ENCODE measurements at regions not wholly inside any gene's neighbourhood (a gene's known extent, or its start where the extent isn't known, plus 50 kb on each side); places are given as distances from the start of the nearest gene placed in this dataset.

- DNase-seq: no peak
Measured at GRCh38 chr4:38489924-38490639, 173.9 kb upstream of the KLF3 start.

GRCh38 chr4:38490753-38491446, 173.1 kb upstream of the KLF3 start:
- no peak for DNase-seq

DNA sequence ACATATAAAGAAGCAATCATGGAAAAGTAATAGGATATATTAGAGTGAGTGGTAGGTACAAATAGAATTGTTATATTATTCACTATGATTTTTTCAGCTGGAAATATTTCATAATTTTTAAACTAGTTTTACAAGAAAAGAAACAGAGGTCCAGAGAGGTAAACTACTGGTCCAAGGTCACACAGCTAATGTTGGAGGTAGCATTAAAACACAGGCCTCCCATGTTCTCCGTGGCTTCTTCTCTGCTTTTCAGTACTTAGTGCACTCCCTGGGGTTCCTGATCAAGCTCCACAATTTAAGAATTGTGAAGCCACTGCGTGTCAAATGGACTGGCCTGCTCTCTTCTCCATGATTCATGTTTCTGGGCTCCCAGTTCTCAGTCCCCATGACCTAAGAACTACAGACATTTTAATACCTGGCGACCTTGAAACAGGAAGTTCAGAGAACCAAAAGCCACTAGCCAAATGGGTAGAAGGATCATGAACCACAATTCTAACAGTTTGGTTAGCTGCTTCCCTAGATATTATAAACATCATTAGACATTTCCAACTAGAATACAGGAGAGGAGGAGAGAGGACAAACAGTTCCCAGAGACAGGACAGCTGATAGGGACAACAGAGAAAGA, 172.0 kb upstream of the KLF3 start:
- DNase-seq: no peak

- DNase-seq: no peak
Measured at GRCh38 chr4:38493066-38493465, 170.9 kb upstream of the KLF3 start.

DNA sequence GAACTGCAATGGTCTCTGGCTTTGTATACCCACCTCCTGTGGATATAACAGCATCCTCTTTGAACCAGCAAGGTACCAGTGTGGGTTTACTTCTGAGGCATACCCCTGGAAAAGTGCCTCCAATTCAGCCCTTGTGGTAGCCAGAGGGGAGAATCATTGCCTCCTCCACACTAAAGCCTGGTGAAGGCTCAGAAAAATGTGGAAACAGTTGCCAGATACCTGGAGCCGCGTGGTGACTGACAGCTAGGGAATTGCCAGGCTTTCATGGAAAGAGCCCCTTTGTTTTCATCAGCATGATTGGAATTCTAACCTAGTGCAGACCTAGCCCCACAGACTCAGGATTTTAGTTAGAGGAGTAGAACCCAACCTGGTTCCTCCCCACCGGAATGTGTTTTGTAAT, 168.6 kb upstream of the KLF3 start:
- no peak for DNase-seq

- DNase-seq: no peak
Measured at GRCh38 chr4:38497121-38497520, 166.9 kb upstream of the KLF3 start.

DNA sequence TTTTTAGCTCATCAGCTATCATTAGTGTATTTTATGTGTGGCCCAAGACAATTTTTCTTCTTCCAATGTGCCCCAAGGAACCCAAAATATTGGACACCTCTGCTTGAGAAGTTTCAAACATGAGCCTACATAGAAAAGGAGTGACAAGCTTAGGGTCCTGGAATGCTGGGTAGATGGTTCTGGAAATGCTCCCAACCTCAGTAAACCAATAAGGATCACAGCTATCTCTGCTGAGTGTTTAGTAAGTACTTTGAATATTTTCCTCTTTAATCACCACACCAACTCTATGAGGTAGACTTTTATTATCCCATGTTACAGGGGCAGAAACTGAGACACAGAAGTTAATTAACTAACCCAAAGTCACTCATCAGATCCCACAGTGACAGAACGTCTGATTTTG, 164.9 kb upstream of the KLF3 start:
- DNase-seq: no peak

DNA sequence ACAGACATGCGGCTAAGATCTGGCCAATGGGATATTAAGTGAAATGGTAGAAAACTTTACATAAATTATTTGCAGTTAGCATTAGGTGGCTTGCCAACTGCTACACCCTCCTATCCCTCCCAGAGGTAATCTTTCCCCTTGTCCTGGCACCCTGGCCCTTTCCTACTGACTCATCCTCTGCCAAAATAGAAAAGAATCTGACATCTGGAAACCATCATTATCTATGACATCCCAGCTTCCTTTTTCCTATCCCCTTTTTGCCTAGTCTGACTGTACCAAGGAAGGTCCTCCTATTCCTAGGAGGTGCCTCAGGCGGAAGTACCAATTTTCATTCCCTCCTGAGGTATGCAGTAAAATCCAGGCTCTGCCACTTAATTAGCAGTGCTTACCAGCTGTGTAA, 163.6 kb upstream of the KLF3 start:
- DNase-seq: no peak

DNA sequence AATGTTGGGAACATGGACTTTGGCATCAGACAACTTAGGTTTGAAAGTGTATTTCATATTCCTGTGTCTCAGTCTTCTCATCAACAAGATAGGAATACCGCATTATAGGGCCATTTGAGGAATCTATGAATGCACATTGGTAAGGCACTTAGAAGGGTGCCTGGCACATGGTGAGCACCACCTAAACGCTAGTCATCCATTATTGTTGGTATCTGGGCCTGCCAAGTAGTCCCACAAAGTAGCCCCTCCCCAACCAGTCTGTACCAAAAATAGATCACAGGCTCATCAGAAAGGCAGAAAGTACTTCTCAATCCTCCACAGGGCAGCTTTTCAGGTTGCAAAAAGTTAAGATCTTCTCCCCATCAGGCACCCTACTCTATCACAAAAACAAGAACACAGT, 162.3 kb upstream of the KLF3 start:
- no peak for DNase-seq

- DNase-seq: peak; percentile 51
Measured at GRCh38 chr4:38503689-38504395, 160.2 kb upstream of the KLF3 start.

- DNase-seq: no peak
Measured at GRCh38 chr4:38504396-38504715, 159.6 kb upstream of the KLF3 start.

DNA sequence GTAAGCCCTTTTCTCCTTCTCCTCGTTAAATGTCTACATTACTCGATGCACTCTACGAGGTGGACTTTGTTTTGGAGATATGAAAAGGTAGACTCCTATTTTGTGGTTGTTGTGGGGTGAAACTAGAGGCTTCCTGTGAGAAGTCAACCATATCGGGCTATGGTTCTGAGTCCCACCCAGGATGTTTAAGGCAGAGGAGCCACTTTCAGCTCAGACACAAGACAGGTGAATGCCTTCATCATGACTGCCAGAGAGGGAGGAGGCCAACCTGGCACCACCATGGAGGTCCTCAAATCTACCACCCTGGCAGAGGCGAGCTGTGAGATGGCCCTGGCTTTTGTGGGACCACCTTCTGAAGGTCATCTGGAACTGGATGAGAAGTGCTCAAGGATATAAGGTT, 154.4 kb upstream of the KLF3 start:
- peak; percentile 66 for DNase-seq

- DNase-seq: no peak
Measured at GRCh38 chr4:38510201-38510600, 153.8 kb upstream of the KLF3 start.

DNA sequence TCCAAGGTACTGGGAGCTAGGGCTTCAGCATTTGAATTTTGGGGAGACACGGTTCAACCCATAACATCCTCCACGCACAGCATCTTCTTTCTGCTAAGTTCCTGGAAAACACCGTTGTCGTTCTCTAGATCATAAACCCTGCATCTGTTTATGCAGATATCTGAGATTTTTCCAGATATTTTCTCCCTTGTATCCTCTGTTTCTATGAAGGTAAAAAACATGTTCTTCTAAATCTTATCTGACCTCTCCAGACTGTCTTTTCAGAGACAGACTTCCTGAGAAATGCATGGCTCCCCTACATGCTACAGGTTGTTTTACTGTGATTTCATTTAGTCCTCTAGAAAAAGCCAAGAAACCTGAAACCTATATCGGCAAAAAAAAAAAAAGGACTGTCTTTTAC, 152.3 kb upstream of the KLF3 start:
- DNase-seq: no peak

GRCh38 chr4:38512840-38513239, 151.2 kb upstream of the KLF3 start:
- no peak for DNase-seq

DNA sequence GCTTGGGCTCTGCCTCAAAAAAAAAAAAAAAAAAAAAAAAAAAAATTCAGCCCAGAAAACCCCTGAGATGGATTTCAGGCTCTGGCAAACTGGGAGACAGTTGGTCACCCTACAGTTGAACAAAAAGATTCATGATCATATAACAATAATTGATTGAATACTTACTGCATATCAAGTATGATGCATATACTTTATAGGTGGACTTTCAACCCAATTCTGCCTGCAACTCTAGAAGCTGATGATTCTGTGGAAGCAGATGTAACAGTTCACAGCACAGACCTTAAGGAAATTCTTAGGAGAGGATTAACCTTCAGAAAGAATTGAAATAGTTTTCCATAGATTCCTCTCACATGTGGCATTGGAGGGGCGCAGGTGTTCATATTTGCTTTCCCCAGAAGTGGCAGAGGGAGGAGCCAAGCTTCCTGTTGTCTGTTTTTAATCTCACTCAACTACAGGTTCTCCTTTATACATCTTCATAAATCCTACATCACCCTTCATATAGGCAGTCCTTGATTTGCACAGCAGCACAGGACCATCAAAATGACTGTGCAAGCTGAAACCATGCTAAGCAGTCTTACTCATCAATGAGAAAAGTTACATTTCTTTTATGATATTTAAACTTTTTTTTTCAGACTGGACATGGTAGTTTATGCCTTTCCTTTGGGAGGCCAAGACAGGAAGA, 149.4 kb upstream of the KLF3 start:
- DNase-seq: peak; percentile 33

DNA sequence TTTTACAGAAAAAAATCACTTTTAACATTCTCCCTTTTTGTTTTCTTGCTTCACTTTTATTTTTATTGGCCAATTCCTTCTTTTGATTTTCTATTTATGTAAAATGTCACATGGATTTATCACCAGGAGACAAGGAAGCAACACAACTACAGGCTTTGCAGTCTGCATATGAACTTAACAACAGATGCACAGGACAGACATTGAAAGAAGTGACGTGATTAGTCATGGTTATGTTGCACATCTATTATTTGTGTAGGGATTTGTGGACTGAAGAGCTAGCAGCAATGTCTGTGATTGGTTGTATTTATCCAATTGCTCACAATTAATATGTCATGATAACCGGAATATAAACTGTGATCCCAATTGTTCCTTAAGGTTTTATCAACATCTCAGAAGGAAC, 147.8 kb upstream of the KLF3 start:
- DNase-seq: no peak

DNA sequence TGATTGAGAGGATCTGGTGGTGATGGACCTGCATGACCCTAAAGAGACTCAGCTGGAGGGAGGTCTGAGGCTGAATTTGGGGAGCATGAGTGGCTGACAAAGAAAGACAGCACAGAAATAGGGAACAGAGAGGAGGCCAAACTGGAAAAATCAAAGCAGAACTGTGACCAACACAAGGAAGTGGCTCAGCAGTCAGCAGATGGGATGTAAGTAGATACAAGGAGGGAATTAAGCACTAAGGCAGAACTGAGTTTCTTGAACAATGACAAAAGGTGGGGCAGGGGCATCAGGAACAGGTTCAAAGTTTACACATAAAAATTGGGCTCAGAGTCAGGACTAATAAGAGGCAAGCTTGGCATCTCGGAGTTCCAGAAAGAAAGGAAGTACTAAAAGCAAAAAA, 144.3 kb upstream of the KLF3 start:
- DNase-seq: no peak

DNA sequence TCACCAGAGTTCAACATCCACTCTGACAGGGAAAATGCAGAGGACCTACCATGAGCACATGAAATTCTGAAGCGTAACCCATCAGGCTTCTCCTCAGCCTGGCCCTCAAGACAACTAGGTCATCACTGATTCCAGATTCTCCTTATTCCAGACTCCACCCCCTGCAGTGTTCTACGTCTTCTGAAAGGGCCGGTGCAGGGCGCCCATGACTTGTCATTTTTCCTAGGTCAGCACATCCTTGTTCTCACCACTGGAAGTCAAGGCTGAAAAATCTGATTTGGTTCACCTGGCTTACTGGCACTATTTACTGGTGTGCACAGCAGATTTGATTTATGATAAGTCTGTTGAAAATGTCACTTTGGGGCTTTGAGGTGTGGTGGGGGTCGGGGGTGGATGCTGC, 140.9 kb upstream of the KLF3 start:
- DNase-seq: no peak

DNA sequence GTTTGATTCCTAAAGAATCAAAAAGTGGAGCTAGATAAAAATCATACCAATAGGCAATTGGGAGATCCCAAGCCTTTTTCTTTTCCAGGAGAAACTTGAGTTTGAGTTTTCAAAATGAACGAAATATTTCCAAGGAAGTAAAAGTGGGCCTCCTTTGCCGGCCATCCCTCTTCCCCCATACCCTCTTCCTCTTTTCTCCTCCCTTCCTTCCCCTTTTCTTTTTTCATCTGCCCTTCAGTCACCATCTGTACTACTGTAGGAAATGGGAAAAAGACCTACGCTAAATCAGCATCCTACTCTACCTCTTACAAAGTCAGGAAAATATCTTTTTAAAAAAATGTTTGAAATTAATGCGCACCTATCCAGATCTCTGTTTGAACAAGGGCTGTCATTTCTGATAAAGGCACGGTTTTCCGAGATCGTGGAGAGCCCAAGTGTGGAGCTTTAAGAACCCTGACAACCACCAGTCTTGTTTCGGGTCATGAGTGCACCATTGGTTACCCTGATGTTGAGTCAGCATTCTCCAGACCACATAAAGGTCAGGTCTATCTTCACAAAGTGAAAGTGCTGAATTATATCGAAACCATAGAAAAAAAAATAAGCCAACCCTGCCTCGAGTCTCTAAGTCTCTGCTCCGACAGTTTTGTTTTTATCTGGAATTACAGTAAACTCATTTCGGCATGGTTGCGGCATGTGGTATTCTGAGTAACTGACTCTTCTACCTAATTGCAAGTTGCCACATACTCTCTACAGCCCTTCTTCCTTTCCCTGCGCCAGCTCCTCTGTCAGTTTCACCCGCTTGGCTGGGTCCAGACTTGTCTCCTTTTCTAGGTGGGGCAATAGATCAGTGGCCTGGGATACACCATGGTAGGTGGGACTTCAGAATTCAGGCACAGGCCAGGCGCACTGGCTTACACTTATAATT, 140.2 kb upstream of the KLF3 start:
- peak; percentile 93 for DNase-seq

GRCh38 chr4:38526412-38526811, 137.6 kb upstream of the KLF3 start:
- DNase-seq: no peak
